ENCODE measurements at regions not wholly inside any gene's neighbourhood (a gene's known extent, or its start where the extent isn't known, plus 50 kb on each side); places are given as distances from the start of the nearest gene placed in this dataset.

DNA sequence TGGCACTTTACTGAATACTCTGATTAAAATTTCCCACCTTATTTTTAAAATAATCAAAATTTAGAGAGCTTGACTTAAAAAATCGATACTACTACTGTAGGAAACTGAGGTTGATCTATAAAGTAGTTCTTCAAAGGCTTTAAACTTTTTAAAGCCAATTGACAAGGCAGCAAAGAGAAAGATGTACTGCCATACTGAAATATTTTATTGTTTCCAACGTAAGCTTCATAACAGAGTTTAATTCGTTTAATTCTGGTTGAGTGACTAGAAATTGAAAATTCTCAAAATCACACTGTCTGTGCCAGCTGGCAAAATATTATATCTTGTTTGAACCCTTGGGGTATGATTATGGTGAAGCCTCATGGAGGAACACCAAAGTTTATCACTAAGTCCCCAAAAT is 207.6 kb downstream of the UNC5CL start:
- H3K9ac ChIP-seq (ENCODE audit: insufficient read depth, low read depth, low read length) = no peak overlapping the region
- in situ Hi-C loops (cut with HindIII; ENCODE audit: extremely low pct_ligation_motif_present, low pct_unique_long_range_greater_than_20kb) = loop anchor here (25.0 kb wide), 1 partner anchor 844 kb away; no protein-coding TSS in a partner anchor
- FAIRE-seq = no peak
- H3K36me3 ChIP-seq (replicated peaks in 1 of 2; ENCODE audit: control insufficient read depth in 1 of 2, insufficient read depth in 2 of 2, low read length in 2 of 2) = no peaks in the 10 kb centered on the region
- H3K4me2 ChIP-seq (ENCODE audit: low read depth, low read length) = no peak overlapping the region
- H3K27ac ChIP-seq (ENCODE audit: extremely low read length, insufficient read depth, low read length) = no peak overlapping the region
- H3K79me2 ChIP-seq (ENCODE audit: insufficient read depth, low read length) = no peaks in the 10 kb centered on the region
- no peaks in the 10 kb centered on the region for H3K4me1 ChIP-seq (ENCODE audit: insufficient read depth, low read length)
- ChIA-PET POLR2A (no interaction called here), CTCF (ENCODE audit: low intra/inter-chr PET ratio, low total read pairs) (no interaction called here)
- H4K20me1 ChIP-seq (ENCODE audit: insufficient read depth, low read length) = no peaks in the 10 kb centered on the region; the same call in 1 of the 2 replicates
- WGBS (ENCODE audit: low lambda C conversion rate) = under 1% methylated on average over 3 of the region's 3 CpGs
- no peak for DNase-seq (ENCODE audit: low spot score)
- intact Hi-C loops (cut with micrococcal nuclease; ENCODE audit: unreplicated experiment) = no loop called here
- peaks cover 0 to 5% of the 10 kb centered on the region in 2 experiments; a peak in 2 of 5 replicates for H3K27me3 ChIP-seq (ENCODE audit: control insufficient read depth in 1 of 2, insufficient read depth in 2 of 2, low read length in 2 of 2)
- no peak for ATAC-seq
- no TSS peak for BruUV-seq (replicated peaks)
- H2AFZ ChIP-seq (ENCODE audit: low read length) = no peak overlapping the region
- no peak overlapping the region for H3K4me3 ChIP-seq (replicated peaks in 1 of 3; ENCODE audit: insufficient read depth in 1 of 3, low read depth in 2 of 3, low read length in 3 of 3)
- H3K9me3 ChIP-seq (ENCODE audit: low read length) = no peaks in the 10 kb centered on the region
- TF ChIP-seq, protein P1, sequence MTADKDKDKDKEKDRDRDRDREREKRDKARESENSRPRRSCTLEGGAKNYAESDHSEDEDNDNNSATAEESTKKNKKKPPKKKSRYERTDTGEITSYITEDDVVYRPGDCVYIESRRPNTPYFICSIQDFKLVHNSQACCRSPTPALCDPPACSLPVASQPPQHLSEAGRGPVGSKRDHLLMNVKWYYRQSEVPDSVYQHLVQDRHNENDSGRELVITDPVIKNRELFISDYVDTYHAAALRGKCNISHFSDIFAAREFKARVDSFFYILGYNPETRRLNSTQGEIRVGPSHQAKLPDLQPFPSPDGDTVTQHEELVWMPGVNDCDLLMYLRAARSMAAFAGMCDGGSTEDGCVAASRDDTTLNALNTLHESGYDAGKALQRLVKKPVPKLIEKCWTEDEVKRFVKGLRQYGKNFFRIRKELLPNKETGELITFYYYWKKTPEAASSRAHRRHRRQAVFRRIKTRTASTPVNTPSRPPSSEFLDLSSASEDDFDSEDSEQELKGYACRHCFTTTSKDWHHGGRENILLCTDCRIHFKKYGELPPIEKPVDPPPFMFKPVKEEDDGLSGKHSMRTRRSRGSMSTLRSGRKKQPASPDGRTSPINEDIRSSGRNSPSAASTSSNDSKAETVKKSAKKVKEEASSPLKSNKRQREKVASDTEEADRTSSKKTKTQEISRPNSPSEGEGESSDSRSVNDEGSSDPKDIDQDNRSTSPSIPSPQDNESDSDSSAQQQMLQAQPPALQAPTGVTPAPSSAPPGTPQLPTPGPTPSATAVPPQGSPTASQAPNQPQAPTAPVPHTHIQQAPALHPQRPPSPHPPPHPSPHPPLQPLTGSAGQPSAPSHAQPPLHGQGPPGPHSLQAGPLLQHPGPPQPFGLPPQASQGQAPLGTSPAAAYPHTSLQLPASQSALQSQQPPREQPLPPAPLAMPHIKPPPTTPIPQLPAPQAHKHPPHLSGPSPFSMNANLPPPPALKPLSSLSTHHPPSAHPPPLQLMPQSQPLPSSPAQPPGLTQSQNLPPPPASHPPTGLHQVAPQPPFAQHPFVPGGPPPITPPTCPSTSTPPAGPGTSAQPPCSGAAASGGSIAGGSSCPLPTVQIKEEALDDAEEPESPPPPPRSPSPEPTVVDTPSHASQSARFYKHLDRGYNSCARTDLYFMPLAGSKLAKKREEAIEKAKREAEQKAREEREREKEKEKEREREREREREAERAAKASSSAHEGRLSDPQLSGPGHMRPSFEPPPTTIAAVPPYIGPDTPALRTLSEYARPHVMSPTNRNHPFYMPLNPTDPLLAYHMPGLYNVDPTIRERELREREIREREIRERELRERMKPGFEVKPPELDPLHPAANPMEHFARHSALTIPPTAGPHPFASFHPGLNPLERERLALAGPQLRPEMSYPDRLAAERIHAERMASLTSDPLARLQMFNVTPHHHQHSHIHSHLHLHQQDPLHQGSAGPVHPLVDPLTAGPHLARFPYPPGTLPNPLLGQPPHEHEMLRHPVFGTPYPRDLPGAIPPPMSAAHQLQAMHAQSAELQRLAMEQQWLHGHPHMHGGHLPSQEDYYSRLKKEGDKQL (CRISPR knock-in tag; IDR thresholded peaks at IDR 0.05; ENCODE audit: low read depth) = no peak
- no peak for TF ChIP-seq MTA3 (CRISPR knock-in tag; IDR thresholded peaks at IDR 0.05)
- TF ChIP-seq CBX5 (CRISPR knock-in tag; IDR thresholded peaks at IDR 0.05; ENCODE audit: borderline replicate concordance) = no peak
- no peak for TF ChIP-seq SCMH1 (CRISPR knock-in tag; IDR thresholded peaks at IDR 0.05; ENCODE audit: borderline replicate concordance)
- no peak for TF ChIP-seq ZBTB46 (CRISPR knock-in tag; IDR thresholded peaks at IDR 0.05; ENCODE audit: borderline replicate concordance)
- TF ChIP-seq ZNF562 (CRISPR knock-in tag; IDR thresholded peaks at IDR 0.05; ENCODE audit: borderline replicate concordance) = no peak
- TF ChIP-seq, protein P2, sequence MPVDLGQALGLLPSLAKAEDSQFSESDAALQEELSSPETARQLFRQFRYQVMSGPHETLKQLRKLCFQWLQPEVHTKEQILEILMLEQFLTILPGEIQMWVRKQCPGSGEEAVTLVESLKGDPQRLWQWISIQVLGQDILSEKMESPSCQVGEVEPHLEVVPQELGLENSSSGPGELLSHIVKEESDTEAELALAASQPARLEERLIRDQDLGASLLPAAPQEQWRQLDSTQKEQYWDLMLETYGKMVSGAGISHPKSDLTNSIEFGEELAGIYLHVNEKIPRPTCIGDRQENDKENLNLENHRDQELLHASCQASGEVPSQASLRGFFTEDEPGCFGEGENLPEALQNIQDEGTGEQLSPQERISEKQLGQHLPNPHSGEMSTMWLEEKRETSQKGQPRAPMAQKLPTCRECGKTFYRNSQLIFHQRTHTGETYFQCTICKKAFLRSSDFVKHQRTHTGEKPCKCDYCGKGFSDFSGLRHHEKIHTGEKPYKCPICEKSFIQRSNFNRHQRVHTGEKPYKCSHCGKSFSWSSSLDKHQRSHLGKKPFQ (CRISPR knock-in tag; IDR thresholded peaks at IDR 0.05; ENCODE audit: insufficient replicate concordance) = no peak
- no peak for TF ChIP-seq ZBTB14 (CRISPR knock-in tag; IDR thresholded peaks at IDR 0.05)
- no peak for TF ChIP-seq CHCHD3 (CRISPR knock-in tag; IDR thresholded peaks at IDR 0.05)
- TF ChIP-seq, protein P3, sequence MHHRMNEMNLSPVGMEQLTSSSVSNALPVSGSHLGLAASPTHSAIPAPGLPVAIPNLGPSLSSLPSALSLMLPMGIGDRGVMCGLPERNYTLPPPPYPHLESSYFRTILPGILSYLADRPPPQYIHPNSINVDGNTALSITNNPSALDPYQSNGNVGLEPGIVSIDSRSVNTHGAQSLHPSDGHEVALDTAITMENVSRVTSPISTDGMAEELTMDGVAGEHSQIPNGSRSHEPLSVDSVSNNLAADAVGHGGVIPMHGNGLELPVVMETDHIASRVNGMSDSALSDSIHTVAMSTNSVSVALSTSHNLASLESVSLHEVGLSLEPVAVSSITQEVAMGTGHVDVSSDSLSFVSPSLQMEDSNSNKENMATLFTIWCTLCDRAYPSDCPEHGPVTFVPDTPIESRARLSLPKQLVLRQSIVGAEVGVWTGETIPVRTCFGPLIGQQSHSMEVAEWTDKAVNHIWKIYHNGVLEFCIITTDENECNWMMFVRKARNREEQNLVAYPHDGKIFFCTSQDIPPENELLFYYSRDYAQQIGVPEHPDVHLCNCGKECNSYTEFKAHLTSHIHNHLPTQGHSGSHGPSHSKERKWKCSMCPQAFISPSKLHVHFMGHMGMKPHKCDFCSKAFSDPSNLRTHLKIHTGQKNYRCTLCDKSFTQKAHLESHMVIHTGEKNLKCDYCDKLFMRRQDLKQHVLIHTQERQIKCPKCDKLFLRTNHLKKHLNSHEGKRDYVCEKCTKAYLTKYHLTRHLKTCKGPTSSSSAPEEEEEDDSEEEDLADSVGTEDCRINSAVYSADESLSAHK (CRISPR knock-in tag; IDR thresholded peaks at IDR 0.05; ENCODE audit: borderline replicate concordance) = no peak
- no peak for TF ChIP-seq KMT2A (CRISPR knock-in tag; IDR thresholded peaks at IDR 0.05)
- TF ChIP-seq ZNF782 (CRISPR knock-in tag; IDR thresholded peaks at IDR 0.05; ENCODE audit: borderline replicate concordance) = no peak
